CD4-positive, alpha-beta T cell treated with Interleukin-6 at 100 ng/mL for 8 hours (primary cell): ENCODE measurements at regions not wholly inside any gene's neighbourhood (a gene's known extent, or its start where the extent isn't known, plus 50 kb on each side); places are given as distances from the start of the nearest gene placed in this dataset.
"Not testable (repeated sequence)": the region's sequence is repeated elsewhere in the genome, so short reads cannot be mapped to it uniquely, and the experiment has no call there.

ENCODE experiments used
- DNase-seq: peaks from one replicate; pipeline ENCODE4 v3.0.0-alpha.2; 2020; ENCODE audit warnings: mixed read lengths, low spot score

DNA sequence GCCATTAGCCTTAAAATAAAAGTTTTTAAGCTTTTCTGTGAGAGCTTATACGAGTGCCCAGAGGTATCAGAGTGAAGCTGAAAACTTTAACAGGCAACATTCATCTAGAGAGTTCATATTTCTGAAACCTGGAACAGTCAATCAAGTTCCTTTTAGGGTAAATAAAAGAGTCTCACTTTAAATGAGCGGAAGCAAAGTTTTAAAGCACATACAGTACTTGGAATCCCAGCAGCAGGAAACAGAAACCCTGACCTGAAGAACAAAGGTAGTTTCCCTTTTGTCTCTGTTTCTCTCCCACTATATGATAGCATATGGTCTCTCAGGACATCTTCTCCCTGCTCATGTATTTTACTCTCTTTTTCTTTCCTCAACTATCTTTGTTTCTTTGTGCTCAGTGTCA, 153.0 kb downstream of the ASB9 start:
- DNase-seq, result no peak

- no peak for DNase-seq
These were observed 154.9 kb downstream of the ASB9 start for GRCh38 chrX:15114743-15115566.

DNA sequence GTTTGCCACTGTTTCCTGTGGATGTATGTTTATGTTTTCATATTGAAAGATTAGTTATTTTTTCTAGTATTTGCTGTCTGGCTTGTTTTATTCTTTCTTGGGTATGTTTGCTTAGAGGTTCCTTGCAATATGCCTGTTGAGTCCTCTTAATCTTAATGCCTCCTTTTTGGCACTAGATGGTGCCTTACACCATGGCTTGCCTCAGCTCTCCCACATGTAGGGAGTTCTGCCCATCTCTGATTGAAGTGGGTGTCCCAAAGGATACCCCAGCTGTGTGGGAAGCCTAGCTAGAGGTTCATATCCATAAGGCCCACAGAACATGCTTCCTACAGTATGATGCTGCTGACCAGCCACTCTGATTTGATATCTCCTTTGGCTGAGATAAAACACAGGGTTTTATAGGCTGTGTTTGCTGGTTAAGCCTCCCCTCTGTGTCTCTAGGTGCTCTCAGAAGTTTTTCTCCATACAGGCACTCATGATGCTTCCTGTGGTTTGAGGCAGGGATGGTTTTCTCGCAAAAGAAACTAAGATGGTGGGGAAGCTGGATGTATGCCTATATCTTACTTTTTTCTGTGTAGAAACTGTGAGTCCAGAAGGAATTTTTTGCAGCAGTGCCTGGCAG, 162.4 kb downstream of the ASB9 start:
- peak; percentile 8 for DNase-seq

- DNase-seq, result no peak
These were observed 171.4 kb downstream of the ASB9 start for GRCh38 chrX:15098505-15098904.

GRCh38 chrX:15087747-15088146, 182.1 kb downstream of the ASB9 start:
- no peak for DNase-seq

GRCh38 chrX:15073313-15073712, 196.6 kb downstream of the ASB9 start:
- DNase-seq, result no peak

- no peak for DNase-seq
These were observed 197.0 kb downstream of the ASB9 start for GRCh38 chrX:15072880-15073279.

DNA sequence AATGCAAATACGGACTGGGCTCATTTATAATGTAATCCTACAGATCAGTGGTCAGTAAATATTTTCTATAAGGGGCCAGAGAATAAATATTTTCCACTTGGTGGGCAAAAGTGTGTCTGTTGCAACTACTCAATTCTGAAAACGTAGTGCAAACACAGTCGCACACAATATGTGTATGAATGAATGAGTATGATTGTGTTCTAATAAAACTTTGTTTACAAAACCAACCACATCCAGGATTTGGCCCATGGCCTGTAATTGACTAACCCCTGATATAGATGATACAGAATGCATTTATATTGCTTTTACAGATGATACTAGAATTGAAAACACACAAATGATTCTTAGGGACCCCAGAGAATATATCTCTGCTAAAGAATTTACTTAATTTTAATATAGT, 197.6 kb downstream of the ASB9 start:
- no peak for DNase-seq

- no peak for DNase-seq
These were observed 186.3 kb downstream of the MOSPD2 start for GRCh38 chrX:15059474-15059873.

DNA sequence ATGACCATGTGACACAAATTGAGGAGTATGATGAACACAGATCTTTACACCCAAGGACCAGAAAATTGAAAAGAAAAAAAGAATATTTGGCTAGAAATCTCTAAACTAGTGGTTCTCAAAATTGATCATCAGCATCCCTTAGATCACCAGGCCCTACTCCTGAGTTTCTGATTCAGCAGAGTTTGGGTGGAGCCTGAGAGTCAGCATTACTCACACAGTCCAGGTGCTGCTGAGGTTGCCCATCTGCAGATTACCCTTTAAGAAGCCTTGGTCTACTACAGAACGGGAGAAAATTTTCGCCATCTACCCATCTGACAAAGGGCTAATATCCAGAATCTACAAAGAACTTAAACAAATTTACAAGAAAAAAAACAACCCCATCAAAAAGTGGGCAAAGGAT, 182.8 kb downstream of the MOSPD2 start:
- no peak for DNase-seq

DNA sequence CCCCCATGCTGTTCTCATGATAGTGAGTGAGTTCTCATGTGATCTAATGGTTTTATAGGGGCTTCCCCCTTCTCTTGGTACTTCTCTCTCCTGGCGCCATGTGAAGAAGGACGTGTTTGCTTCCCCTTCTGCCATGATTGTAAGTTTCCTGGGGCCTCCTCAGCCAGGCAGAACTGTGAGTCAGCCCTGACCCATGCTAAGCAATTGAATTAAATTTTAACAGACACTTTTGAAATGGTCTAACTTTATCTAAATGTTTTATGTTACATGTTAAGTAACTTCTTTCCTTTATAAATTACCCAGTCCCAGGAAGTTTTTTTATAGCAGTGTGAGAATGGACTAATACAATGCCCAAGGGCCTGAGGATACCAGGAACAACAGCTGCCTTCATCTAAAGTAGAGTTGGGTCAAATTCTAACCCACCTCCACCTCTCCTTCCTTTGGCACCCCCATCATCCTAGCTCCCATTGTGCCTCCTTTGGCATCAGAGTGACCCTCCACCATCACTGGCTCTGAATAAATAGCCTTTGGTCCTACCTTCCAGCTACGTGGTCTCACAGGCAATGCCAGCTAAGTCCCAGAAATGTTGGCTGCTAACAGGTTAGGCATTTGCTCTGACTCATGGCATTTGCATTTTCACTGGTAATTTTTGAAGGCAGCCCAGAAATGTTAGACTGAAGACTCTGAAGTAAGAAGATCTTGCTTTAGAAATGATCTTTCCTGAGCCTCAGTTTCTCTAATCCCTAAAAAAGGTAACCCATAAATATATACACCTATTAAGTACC, 182.1 kb downstream of the MOSPD2 start:
- DNase-seq, result no peak

DNA sequence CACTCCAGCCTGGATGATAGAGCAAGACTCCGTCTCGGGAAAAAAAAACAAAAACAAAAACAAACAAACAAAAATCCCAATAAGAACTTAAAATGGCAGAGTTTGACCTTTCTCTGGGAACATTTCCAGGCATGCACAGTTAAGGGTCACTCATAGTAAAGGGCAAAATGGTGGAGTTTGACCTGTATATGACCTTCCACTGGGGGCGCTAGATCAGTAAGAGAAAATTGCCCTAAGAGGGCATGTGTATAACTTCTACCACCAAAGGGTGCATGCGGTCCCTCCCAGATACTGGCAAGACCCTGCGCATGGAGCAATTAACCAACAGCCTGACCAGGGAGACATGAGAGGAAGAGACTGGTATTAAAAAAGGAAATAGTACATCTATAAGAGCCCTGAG, 177.2 kb downstream of the MOSPD2 start:
- DNase-seq, result no peak

DNA sequence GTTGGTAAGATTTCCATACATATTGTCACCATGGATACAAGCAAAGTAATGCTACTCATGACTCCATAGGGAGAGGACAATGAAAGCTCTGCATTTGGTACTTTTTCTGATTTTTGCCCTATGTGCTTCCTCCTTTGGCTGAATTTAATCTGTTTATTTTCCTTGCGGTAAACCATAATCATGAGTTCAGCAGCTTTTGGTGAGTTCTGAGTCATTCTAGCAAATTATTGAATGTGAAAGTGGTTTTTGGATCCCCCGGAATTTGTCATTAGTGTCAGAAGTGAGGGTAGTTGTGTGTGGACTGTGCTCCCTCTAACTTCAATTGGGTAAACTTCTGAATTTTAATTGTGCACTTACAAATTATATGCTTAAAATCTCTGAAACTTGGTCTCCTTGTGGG, 170.3 kb downstream of the MOSPD2 start:
- no peak for DNase-seq

DNA sequence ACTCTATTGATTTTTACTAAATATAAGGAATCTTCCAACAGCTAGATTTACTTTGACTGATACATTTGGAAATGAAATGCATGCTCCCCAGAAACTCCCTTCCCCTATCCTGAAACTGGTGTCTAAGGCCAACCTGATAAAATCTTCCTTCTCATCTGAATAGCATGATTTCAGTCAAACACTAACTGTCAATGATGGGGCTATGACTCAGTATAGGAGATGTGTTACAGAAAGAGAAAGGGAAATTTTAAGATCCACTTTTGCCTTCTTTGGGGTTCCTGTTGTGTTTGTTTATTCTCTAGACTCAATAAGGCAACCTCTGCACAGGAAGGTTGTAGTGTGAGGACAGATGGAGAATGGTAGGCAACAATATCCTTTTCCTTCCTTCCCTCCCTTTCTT, 160.7 kb downstream of the MOSPD2 start:
- no peak for DNase-seq

- DNase-seq, result no peak
These were observed 144.3 kb downstream of the MOSPD2 start for GRCh38 chrX:15017491-15017890.

- DNase-seq, result no peak
These were observed 142.8 kb downstream of the MOSPD2 start for GRCh38 chrX:15016051-15016450.

- no peak for DNase-seq
These were observed 141.1 kb downstream of the MOSPD2 start for GRCh38 chrX:15014281-15014680.

- no peak for DNase-seq
These were observed 140.2 kb downstream of the MOSPD2 start for GRCh38 chrX:15013461-15013860.

DNA sequence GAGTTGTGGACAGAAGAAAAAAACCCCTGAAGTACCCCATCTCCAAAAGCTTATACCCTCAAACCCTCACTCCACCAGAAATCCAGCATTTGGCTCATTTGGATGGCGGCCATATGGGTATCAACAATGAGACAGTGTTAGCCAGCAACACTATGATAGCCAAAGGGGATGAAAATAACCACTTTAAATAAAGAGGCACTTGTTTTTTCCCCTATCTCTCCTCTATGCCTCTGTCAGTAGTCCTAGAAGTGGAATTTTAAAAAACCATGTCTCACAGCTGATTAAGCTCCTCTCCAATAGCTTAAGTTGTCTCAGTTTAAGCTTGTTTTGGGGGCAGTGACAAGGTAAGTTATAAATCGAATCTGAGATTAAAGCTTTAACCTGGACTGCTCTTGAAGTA, 124.0 kb downstream of the MOSPD2 start:
- no peak for DNase-seq

DNA sequence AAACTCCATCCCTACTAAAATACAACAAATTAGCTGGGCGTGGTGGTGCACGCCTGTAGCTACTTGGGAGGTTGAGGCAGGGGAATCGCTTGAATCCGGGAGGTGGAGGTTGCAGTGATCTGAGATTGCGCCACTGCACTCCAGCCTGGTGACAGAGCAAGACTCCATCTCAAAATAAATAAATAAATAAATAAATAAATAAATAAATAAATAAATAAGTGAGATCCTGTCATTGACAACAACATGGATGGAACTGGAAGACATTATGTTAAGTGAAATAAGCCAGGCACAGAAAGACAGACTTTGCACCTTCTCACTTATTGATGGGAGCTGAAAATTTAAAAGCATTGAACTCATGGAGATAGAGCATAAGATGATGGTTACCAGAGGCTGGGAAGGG, 111.2 kb downstream of the MOSPD2 start:
- not testable (repeated sequence) for DNase-seq
